Activated T-cell treated with anti-CD3 and anti-CD28 coated beads, Interleukin-2, amount 50 U/mL, for 48 hours (primary cell): ENCODE measurements at regions not wholly inside any gene's neighbourhood (a gene's known extent, or its start where the extent isn't known, plus 50 kb on each side); places are given as distances from the start of the nearest gene placed in this dataset.
"Not testable (repeated sequence)": the region's sequence is repeated elsewhere in the genome, so short reads cannot be mapped to it uniquely, and the experiment has no call there.

Source experiments
- DNase-seq, 2 experiments: peaks; one replicate each; pipeline ENCODE4 v3.0.0-alpha.2; 2020

DNA sequence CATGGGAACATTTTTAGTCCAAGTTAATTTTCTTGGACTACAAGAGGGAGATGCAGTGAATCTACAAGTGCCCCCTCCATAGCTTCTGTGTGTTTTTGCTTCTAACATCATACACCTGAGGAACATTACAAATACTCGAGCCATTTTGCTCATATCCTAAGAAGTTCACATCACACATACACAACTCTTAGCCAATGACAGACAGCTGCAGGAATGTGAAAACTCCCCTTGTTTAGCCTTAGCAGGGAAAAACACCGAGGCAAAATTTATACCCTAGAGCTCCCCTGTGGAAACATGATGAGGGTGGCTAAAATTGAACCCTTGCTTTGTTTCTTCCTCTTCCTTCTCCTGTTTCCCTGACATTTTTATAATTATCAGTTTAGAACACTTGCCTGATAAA, 928.3 kb upstream of the NRXN1 start:
- DNase-seq = no peak

DNA sequence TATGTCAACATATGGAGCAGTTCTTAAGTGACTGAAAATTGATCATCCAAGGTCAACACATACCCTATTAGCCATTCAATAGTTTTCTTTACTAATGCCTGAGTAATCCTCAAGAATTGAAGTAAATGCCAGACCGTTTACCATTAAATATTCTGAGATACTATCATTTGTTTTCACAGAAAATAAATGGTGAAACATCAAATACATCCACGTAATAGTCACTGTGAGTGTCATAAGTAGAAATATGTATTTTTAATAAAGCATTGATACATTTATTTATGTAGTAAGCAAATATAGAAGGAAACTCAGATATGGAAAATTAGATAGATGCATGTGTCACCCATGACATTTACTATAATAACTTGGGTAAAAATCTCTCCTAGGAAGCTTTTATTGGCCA, 927.8 kb upstream of the NRXN1 start:
- no peak for DNase-seq

DNA sequence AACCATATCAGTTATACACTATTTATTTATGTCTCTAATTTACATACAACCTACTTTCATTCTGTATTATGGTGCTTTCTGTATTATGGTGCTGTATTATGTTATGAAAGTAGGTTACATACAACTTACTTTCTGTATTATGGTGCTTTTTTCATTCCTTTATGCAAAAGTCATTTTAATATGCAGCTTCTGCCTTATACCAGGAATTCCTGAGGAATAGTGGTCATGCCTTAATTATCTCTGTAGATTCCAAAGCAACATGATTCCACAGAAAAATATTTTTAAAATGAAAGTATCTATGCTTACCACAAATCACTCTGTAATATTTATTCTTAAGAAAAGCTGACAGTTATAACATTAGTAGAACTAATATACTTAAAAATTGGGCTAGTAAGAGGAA, 922.0 kb upstream of the NRXN1 start:
- no peak for DNase-seq

DNA sequence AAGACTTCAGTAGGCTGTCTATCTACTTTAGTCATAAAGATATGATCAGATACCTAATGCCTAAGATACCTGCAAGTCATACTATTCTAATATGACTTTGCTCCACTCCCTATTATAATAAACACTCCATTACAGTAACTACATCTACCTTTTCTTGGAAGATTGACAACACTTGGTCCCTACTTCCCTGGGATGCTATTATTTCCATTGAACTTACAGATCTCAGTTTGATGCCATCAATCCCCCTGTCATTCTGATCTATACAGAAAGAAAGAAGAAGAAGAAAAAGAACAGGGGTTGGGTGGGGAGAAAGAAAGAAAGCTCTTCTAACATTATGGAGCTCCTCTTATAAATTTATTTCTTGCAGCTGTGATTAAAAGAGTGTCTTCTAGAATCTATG, 889.1 kb upstream of the NRXN1 start:
- no peak for DNase-seq

DNA sequence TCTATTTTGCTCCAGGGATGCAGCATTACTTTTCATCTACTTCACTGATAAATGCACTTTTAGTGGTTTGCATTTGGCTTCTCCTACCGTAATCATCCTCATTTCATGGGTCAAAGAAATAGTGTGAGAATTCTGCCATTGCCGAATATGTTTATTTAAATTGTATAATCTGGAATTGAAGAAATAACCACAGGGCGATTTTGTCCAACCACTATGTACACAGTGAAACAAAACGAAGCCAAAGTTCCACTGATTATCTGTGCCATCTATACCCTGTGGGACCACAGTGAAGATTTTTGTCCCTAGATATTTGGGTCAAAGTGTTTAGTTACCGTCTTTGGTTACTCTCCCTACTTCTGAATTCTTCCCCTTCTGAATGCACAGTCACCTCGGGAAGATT, 888.6 kb upstream of the NRXN1 start:
- DNase-seq = no peak

DNA sequence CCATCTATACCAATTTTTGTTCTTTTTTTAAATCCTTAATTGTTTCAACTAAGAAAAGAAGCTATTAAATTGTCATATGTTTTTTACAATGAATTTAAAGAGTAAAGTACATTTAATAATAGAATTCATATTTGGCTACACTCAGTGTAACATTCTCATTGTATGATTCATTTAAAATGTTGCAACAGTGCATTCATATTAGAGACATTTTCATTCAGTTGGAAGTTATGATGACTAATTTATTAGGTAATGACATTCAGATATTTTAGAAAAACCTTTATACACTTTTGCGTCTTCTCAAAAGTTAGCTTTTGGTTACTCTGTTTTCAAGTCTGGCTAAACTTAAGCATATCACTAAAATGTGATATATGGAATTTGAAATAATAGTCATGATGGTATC, 887.5 kb upstream of the NRXN1 start:
- no peak for DNase-seq

DNA sequence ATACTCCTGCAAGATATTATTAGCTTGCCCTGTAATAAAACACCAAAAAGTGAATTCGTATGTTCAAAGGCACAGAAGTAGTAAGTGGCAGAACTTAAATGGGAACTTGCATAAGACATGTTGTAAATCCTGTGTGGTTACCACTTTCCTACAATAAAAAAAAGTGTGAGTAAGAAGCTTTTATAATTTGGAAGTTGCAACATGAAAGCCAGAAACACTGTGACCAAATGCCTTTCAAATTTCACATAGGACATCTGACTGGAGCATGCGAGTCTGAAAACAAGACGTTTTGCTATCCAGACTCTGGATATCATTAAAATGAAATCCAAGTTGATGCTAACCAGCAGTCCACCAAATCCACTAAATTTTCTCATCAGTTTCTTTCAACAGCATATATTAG, 886.2 kb upstream of the NRXN1 start:
- DNase-seq = no peak

DNA sequence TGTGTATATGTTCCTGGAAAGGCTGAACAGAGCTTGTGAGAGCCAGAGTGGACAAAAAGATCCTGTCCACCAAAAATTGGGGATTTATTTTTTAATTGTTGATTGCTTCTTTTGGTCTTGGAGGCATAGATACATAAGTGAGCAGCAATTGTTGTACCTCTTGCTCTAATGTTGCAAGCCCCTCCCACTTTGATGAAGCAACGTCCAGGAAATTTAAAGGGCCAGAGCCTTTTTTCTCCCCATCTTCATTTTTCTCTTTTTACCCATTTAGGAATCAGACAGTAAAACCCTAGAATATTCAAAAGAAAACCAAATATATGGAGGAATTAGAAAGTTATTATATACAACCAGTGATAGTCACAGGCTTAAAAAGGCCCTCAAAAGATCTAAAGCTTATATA, 871.8 kb upstream of the NRXN1 start:
- no peak for DNase-seq

DNA sequence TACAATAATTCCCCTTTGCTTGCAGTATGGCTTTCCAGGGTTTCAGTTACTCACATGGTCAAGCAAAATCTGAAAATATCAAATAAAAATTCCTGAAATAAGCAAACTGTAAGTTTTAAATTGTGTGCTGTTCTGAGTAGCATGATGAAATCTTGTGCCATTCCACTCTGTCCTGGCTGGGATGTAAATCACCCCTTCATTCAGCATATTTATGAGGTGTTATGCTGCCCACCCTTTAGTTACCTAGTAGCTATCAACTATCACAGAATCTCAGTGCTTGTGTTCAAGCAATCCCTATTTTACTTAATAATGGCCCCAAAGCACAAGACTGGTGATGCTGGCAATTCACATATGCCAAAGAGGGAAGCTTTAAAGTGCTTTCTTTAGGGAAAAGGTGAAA, 867.7 kb upstream of the NRXN1 start:
- DNase-seq = no peak

DNA sequence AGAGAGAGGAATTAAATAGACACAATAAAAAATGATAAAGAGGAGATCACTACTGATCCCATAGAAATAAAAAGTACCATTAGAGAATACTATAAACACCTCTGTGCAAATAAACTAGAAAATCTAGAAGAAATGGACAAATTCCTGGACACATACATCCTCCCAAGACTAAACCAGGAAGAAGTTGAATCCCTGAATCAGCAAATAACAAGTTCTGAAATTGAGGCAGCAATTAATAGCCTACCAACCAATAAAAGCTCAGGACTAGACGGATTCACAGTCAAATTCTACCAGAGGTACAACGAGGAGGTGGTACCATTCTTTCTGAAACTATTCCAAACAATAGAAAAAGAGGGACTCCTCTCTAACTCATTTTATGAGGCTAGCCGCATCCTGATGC, 862.7 kb upstream of the NRXN1 start:
- DNase-seq = not testable (repeated sequence)

DNA sequence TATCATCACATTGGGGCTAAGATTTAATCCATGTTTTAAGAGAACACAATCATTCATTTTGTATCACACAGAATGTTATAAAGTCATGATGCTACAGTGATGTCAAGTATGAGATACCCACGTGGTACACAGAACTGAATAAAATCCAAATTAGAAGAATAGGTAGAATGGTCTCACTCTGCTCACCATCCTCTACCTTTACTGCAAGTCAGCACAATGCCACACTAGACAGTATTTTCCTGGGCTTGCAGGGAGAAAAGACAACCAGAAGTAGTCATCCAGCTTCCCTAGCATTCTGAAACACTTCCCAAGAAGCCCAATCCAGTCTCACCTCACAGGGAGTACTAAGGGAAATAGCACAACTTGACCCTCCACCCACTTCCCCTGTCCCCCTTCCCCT, 856.2 kb upstream of the NRXN1 start:
- DNase-seq = no peak

DNA sequence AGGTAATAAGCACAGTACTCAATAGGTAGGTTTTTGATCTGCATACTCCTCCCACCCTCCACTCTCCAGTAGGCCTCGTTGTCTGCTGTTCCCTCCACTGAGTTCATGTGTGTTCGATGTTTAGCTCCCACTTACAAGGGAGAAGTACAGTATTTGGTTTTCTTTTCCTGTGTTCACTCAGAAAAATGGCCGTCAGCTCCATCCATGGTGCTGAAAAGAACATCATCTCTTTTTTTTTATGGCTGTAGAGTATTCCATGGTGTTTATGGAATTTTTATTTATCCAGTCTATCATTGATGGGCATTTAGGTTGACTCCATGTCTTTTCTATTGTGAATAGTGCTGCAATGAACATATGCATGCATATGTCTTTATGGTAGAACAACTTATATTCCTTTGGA, 849.7 kb upstream of the NRXN1 start:
- no peak for DNase-seq

DNA sequence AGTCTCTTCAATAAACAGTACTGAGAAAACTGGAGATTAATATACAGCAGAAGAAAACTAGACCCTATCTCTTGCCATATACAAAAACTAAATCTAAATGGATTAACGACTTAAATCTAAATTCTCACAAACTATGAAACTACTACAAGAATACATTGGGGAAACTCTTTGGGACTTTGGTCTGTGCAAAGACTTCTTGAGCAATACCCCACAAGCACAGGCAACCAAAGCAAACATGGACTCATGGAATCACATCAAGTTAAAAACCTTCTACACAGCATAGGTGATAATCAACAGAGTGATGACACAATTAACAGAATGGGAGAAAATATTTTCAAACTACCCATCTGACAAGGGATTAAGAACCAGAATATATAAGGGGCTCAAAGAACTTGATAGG, 848.2 kb upstream of the NRXN1 start:
- DNase-seq = no peak

DNA sequence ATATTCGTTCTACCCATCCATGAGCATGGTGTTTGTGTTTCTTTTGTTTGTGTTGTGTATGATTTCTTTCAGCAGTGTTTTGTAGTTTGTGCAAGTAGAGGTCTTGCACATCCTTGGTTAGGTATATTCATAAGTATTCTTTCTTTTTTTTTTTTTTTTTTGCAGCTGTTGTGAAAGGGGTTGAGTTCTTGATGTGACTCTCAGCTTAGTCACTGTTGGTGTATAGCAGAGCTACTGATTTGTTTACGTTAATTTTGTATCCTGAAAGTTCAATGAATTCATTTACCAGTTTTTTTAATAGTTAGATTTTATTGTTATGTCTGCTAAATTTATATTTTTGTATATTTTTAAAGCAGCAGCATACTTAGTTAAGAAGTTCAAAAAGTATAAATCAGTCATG, 834.4 kb upstream of the NRXN1 start:
- no peak for DNase-seq

DNA sequence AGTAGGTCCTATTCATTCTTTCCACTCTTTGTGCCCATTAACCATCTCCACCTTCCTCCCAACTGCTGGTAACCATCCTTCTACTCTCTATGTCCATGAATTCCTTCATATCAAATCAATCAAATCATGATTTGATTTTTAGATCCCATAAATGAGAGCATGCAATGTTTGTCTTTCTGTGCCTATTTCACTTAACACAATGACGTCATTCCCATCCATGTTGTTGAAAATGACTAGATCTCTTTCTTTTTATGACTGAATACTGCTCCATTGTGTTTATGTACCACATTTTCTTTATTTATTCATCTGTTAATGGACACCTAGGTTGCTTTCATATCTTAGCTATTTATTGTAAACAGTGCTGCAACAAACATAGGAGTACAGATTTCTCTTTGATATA, 827.3 kb upstream of the NRXN1 start:
- no peak for DNase-seq

DNA sequence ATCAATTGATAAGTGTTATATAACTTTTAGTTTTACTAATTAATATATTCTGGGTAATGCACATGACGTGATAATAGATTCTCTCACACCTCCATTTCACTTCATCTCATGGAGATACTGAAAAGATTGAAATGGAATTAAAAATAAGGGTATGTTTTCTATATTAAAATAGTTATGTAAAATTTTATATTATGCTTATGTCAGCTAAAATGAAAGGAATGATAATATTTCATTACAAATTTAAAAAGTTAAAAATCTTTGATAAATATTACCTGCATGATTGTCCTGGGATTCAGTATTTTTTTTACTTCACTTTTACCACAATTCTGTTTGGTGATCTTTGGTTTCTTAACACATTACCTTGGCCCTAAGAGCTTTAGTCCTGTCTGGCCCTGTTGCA, 823.8 kb upstream of the NRXN1 start:
- no peak for DNase-seq

DNA sequence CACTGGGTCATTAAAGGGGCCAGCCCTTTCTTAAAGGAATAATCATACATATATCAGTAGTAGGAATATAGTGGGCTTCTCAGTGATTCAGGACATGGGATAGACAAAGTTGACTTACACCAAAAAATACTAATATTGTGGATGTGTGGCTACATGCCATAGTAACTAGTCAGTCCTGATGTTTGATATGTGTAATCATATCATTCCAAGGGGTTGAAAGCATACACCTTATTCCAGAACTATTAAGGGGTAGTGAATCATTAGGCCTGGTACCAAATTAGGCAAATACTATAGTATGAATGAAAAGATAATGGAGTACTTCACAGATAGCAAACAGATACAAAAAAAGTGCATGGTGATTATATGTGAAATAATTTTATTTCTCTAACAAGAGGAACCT, 814.9 kb upstream of the NRXN1 start:
- DNase-seq = no peak

DNA sequence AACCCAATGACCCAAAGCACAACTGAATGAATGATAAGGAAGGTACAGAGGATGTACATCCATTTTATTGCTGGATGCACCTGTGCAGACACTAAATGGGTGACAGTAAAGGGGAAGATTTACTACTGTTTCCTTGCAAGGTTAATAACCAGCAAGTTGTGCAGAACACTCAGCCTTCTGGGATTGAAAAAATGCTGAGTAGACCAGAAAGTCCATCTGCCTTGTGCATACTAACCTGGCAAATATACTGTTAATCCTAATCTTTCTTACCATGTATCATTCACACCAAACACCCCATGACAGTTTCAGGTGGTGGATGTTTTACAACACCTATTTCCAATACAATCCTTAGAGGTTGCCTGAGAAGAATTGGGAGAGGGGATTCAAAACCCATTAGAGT, 814.1 kb upstream of the NRXN1 start:
- no peak for DNase-seq

DNA sequence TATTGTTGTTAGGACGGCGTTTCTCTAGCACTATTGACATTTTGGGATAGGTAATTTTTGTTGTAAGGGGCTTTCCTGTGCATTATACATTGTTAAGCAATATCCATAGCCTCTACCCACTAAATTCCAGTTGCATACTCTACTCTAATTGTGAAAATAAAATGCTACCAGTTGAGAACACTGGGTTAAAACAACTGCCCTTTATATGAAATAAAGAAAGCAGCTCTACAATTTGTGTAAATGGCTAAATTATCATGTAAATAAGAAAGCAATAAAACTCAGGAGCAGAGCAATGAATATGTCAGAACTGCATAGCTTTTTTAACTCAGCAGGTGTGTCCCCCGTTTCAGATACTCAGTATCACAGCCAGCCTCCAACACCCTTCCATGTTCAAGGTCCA, 812.7 kb upstream of the NRXN1 start:
- no peak for DNase-seq

DNA sequence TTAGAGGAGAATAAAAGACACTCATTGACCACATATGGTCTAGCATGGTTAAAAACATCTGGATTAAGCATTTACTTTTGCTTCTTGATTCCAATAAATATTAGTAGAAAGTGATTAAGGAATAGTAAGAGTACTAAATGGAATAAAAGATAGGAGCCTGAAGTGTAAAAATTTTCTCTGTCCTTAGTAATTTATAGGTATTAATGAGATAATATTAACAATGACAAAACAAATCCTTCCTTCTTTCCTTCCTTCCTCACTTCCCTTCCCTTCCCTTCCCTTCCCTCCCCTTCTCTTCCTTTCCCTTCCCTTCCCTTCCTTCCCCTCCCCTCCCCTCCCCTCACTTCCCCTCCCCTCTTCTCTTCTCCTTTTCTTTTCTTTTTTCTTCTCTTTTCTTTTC, 797.5 kb upstream of the NRXN1 start:
- DNase-seq = no peak

DNA sequence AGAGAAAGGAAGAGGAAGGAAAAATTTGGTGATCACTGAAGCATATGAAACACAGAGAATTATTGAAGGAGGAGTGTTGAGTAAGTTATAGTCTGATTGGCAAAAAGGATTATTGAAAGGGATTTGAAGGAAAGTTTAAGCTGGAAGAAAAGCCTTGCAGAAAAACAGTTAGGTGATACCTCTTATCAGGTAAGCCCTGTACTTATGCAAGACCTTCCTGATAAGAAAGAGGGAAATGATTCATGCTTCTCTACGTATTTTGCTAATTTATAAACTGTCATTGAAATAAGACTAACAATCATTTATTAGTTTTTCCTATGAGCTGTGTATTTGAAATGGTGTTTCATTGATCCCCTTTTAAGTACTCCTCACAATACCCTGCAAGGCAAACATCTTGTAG, 793.9 kb upstream of the NRXN1 start:
- no peak for DNase-seq

DNA sequence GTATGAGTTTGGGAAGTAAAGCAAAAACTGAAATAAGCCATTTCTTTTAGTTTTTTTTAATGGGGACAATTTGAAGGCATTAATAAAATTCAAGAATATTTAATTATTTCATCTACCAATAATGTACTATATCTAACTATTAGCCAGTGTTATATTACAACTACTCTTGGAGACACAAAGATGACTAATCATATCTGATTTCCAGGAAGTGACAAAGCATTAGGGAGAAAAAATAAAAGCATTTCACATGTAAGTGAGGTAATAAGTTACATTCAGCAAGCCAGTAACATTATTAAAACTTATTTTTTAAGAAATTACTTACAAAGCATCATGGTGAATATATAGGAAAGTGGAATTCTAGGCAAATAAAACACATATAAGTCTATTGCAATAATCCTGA, 781.3 kb upstream of the NRXN1 start:
- DNase-seq = no peak

DNA sequence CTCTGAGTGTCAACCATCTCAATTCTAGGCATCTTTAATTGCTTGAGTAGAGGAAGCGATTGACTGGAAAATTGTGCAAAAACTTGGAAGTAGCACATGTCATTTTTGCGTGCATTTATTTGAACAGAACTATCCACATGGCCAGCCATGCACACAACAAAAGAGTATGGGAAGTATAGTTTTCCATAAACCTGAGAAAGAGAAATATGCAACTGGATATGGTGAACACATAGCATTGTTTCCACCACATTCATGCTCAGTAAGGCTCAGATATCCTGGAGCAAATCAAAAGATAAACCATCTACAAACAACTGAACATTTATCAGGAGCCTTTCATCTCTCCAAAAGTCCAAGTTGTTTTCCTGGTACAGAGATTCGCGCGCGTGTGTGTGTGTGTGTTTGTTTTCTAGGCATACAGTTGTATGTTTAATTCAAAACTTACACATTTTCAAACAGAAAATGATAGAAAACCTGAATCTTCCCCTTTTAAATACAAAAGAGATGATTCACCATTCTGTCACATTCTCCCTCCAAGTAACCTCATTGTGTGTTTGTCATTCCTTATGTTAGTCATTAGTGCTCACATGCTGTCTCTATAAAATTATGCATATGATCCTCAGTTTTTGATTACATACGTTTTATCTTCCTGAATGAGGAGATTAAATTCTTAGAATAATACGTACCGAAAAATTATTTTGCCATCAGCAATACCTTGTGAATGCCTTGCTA, 780.4 kb upstream of the NRXN1 start:
- no peak for DNase-seq

DNA sequence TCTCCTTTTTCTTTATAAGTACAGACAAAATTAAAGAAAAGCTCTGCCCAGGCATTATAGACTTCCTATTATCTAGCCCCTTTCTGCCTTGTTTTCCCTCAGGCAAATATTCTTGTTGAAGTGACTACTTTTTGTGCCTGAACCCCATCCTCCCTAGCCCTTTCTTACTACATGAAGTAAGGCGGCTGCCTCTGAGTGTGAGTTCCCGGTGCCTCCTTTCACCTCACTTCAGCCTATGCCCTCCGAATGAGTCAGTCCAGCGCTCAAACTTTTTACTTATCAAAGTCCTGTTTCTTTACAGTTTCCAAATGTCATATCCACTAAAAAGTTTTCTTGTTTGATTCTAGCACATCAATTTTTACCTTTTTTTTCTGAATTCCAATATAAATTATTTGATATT, 778.3 kb upstream of the NRXN1 start:
- DNase-seq = no peak

DNA sequence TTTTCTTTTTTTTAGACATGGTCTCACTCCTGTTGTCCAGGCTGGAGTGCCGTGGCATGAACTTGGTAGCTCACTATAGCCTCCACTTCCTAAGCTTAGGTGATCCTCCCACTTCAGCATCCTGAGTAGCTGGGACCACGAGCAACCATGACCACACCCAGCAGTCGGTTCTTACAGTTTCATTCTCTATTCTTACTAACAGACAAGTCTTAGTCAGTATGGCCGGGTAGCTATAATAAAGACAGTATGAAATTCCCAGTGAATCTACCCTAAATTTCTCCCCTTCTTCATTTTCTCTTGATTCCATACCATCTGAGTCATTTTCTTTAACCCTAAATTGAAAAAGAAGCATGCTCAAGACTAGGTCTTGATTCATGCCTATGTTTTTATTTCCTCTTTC, 775.3 kb upstream of the NRXN1 start:
- DNase-seq = no peak
